ENCODE measurements at regions not wholly inside any gene's neighbourhood (a gene's known extent, or its start where the extent isn't known, plus 50 kb on each side); places are given as distances from the start of the nearest gene placed in this dataset.

- TF ChIP-seq KDM5B (CRISPR knock-in tag; IDR thresholded peaks at IDR 0.05; ENCODE audit: borderline replicate concordance) (peak; percentile 66; the same call in 1 of the 2 replicates), RFXANK (CRISPR knock-in tag; IDR thresholded peaks at IDR 0.05) (no peak), ZNF710 (CRISPR knock-in tag; IDR thresholded peaks at IDR 0.05; ENCODE audit: borderline replicate concordance) (0 out of 2 replicates have a peak, but pooled peaks have one; percentile 41), EZH2 (conservative IDR thresholded peaks at IDR 0.05; ENCODE audit: low read depth, low read length) (no peak; the same call in 1 of the 2 replicates), ZNF580 (CRISPR knock-in tag; IDR thresholded peaks at IDR 0.05; ENCODE audit: borderline replicate concordance, low read depth) (no peak), ZNF556 (CRISPR knock-in tag; IDR thresholded peaks at IDR 0.05; ENCODE audit: borderline replicate concordance) (no peak), CEBPZ (IDR thresholded peaks at IDR 0.05; ENCODE audit: low read length) (no peak), KDM2A (CRISPR knock-in tag; IDR thresholded peaks at IDR 0.05; ENCODE audit: borderline replicate concordance, low read depth) (peak; percentile 79), MAX (IDR thresholded peaks at IDR 0.05) (peak; percentile 55; the same call in 1 of the 2 replicates), LCORL (IDR thresholded peaks at IDR 0.05) (no peak), LCORL (CRISPR knock-in tag; IDR thresholded peaks at IDR 0.05) (peak; percentile 52; the same call in 1 of the 2 replicates), GLI4 (CRISPR knock-in tag; IDR thresholded peaks at IDR 0.05; ENCODE audit: borderline replicate concordance) (no peak), AGO2 (optimal IDR thresholded peaks at IDR 0.05; ENCODE audit: low read depth, low read length) (no peak), ZNF589 (CRISPR knock-in tag; conservative IDR thresholded peaks at IDR 0.05) (no peak), SALL1 (CRISPR knock-in tag; IDR thresholded peaks at IDR 0.05) (peak; percentile 44; the same call in 1 of the 2 replicates), MTA1 (CRISPR knock-in tag; IDR thresholded peaks at IDR 0.05; ENCODE audit: borderline replicate concordance) (peak; percentile 53; the same call in 1 of the 2 replicates), IKZF1 (IDR thresholded peaks at IDR 0.05) (no peak), CBX2 (IDR thresholded peaks at IDR 0.05; ENCODE audit: low read depth, low read length) (no peak), CBX2 (CRISPR knock-in tag; IDR thresholded peaks at IDR 0.05; ENCODE audit: low read depth) (no peak), ZNF740 (CRISPR knock-in tag; IDR thresholded peaks at IDR 0.05) (no peak), ZSCAN30 (CRISPR knock-in tag; IDR thresholded peaks at IDR 0.05) (no peak), GABPA (IDR thresholded peaks at IDR 0.05; ENCODE audit: low read depth, low read length) (no peak), GABPA (CRISPR knock-in tag; IDR thresholded peaks at IDR 0.05; ENCODE audit: low read depth) (no peak), KAT2B (IDR thresholded peaks at IDR 0.05; ENCODE audit: borderline replicate concordance, low read depth, low read length) (no peak), ZNF333 (CRISPR knock-in tag; IDR thresholded peaks at IDR 0.05; ENCODE audit: borderline replicate concordance) (0 out of 2 replicates have a peak, but pooled peaks have one; percentile 66)
Measured at GRCh38 chr7:54664235-54665228, 94.5 kb downstream of the SEC61G start (continued).

Measured in HepG2 (cell line).